Fibroblast of lung (primary cell): ENCODE measurements at regions not wholly inside any gene's neighbourhood (a gene's known extent, or its start where the extent isn't known, plus 50 kb on each side); places are given as distances from the start of the nearest gene placed in this dataset.
A peak's percentile ranks its signal among the peaks of the same experiment; 100 is the strongest.

Source experiments
- DNase-seq, 2 donors: peaks; one replicate each; pipeline versions ENCODE4 v3.0.0 to v3.0.0-alpha.2; 2010; ENCODE audit warnings: low read depth in 2 of 2
- H2AFZ ChIP-seq: 2 replicates; pipeline ENCODE4 v1.5.1; 2012; ENCODE audit warnings: low read length, control low read depth, inconsistent platforms
- H3K27ac ChIP-seq: 2 replicates; pipeline ENCODE4 v1.5.1; 2011; ENCODE audit warnings: low read length, control low read depth; ENCODE audit not compliant: insufficient read depth
- H3K27me3 ChIP-seq: 2 replicates; pipeline ENCODE4 v1.5.1; 2011; ENCODE audit warnings: mild to moderate bottlenecking, low read length; ENCODE audit not compliant: control insufficient read depth, insufficient read depth
- H3K36me3 ChIP-seq: 2 replicates; pipeline ENCODE4 v1.5.1; 2011; ENCODE audit warnings: low read length; ENCODE audit not compliant: control insufficient read depth, insufficient read depth
- H3K4me1 ChIP-seq: 2 replicates; pipeline ENCODE4 v1.5.1; 2011; ENCODE audit warnings: low read length; ENCODE audit not compliant: control insufficient read depth, insufficient read depth; ENCODE audit errors: extremely low read depth
- H3K4me2 ChIP-seq: 2 replicates; pipeline ENCODE4 v1.5.1; 2011; ENCODE audit warnings: low read length, control low read depth; ENCODE audit not compliant: insufficient read depth; ENCODE audit errors: extremely low read depth
- H3K4me3 ChIP-seq, 4 experiments: fragments of 200-600 bp in 1 of 4; sonication (generic) in 1 of 4; replicated peaks in 1 of 4; 2 replicates each; pipeline ENCODE4 v1.5.1; 2011 to 2016; ENCODE audit warnings: low read length in 4 of 4, low read depth in 3 of 4, mild to moderate bottlenecking in 3 of 4, control low read depth in 2 of 4, inconsistent platforms in 1 of 4, mixed read lengths in 1 of 4; ENCODE audit not compliant: insufficient read depth in 1 of 4; ENCODE audit errors: control extremely low read depth in 1 of 4
- H3K79me2 ChIP-seq: 2 replicates; pipeline ENCODE4 v1.5.1; 2012; ENCODE audit warnings: mild to moderate bottlenecking, low read length, inconsistent platforms; ENCODE audit not compliant: control insufficient read depth, insufficient read depth
- H3K9ac ChIP-seq: 2 replicates; pipeline ENCODE4 v1.5.1; 2011; ENCODE audit warnings: mild to moderate bottlenecking, low read length, control low read depth; ENCODE audit not compliant: insufficient read depth
- H3K9me3 ChIP-seq: 2 replicates; pipeline ENCODE4 v1.5.1; 2012; ENCODE audit warnings: low read depth, low read length; ENCODE audit not compliant: control insufficient read depth, insufficient read depth
- H4K20me1 ChIP-seq: 2 replicates; pipeline ENCODE4 v1.5.1; 2011; ENCODE audit warnings: low read length; ENCODE audit not compliant: control insufficient read depth, insufficient read depth; ENCODE audit errors: extremely low read depth
- CTCF ChIP-seq, 2 donors: IDR thresholded peaks in 1 of 2; conservative IDR thresholded peaks in 1 of 2; 1 replicate in 1 of 2; 2 replicates in 1 of 2; pipeline ENCODE4 v1.5.1; 2011 to 2012; ENCODE audit warnings: low read length in 2 of 2, control low read depth in 1 of 2, inconsistent platforms in 1 of 2, low read depth in 1 of 2, mild to moderate bottlenecking in 1 of 2
- EZH2 ChIP-seq: IDR thresholded peaks from 2 replicates; pipeline ENCODE4 v1.5.1; 2012; ENCODE audit warnings: low read length, control low read depth, mild to moderate bottlenecking; ENCODE audit errors: missing control alignments

GRCh38 chr3:70885636-70886035, 573.2 kb upstream of the MDFIC2 start:
- no peak overlapping the region for H2AFZ ChIP-seq
- H3K9me3 ChIP-seq, result no peaks in the 10 kb centered on the region
- DNase-seq, result no peak
- no peaks in the 10 kb centered on the region for H4K20me1 ChIP-seq
- no peaks in the 10 kb centered on the region for H3K27me3 ChIP-seq
- H3K4me3 ChIP-seq, result no peak overlapping the region
- H3K36me3 ChIP-seq, result no peaks in the 10 kb centered on the region
- H3K4me1 ChIP-seq, result no peaks in the 10 kb centered on the region
- H3K79me2 ChIP-seq, result no peaks in the 10 kb centered on the region
- H3K9ac ChIP-seq, result no peak overlapping the region
- TF ChIP-seq EZH2 (no peak), CTCF (conservative IDR thresholded peaks at IDR 0.05 in 1 of 2, IDR thresholded peaks at IDR 0.05 in 1 of 2; ENCODE audit: low read depth in 1 of 2, low read length in 2 of 2) (no peak)
- H3K4me2 ChIP-seq, result no peak overlapping the region
- no peak overlapping the region for H3K27ac ChIP-seq

GRCh38 chr3:70882104-70882503, 569.7 kb upstream of the MDFIC2 start:
- Histone ChIP-seq H3K9ac (no peak overlapping the region), H3K36me3 (no peaks in the 10 kb centered on the region), H4K20me1 (no peaks in the 10 kb centered on the region), H3K27ac (no peak overlapping the region), H3K4me2 (no peak overlapping the region), H3K79me2 (no peaks in the 10 kb centered on the region), H3K9me3 (no peaks in the 10 kb centered on the region), H2AFZ (no peak overlapping the region), H3K4me1 (no peaks in the 10 kb centered on the region), H3K27me3 (no peaks in the 10 kb centered on the region), H3K4me3 (no peak overlapping the region)
- no peak for TF ChIP-seq CTCF (conservative IDR thresholded peaks at IDR 0.05 in 1 of 2, IDR thresholded peaks at IDR 0.05 in 1 of 2; ENCODE audit: low read depth in 1 of 2, low read length in 2 of 2)
- no peak for TF ChIP-seq EZH2
- DNase-seq, result peak; percentile 43 to 83

- H3K27ac ChIP-seq, result no peak overlapping the region
- TF ChIP-seq EZH2 (no peak), CTCF (conservative IDR thresholded peaks at IDR 0.05 in 1 of 2, IDR thresholded peaks at IDR 0.05 in 1 of 2; ENCODE audit: low read depth in 1 of 2, low read length in 2 of 2) (no peak)
- no peaks in the 10 kb centered on the region for H3K27me3 ChIP-seq
- no peaks in the 10 kb centered on the region for H4K20me1 ChIP-seq
- no peak overlapping the region for H3K4me2 ChIP-seq
- H3K79me2 ChIP-seq, result no peaks in the 10 kb centered on the region
- H3K9ac ChIP-seq, result no peak overlapping the region
- H3K9me3 ChIP-seq, result no peaks in the 10 kb centered on the region
- H3K4me3 ChIP-seq, result no peak overlapping the region
- H3K36me3 ChIP-seq, result no peaks in the 10 kb centered on the region
- no peaks in the 10 kb centered on the region for H3K4me1 ChIP-seq
- no peak for DNase-seq
- H2AFZ ChIP-seq, result no peak overlapping the region
Measured at GRCh38 chr3:70880421-70880820, 568.0 kb upstream of the MDFIC2 start.
